Omental fat pad (tissue), 3 donors: ENCODE measurements at regions not wholly inside any gene's neighbourhood (a gene's known extent, or its start where the extent isn't known, plus 50 kb on each side); places are given as distances from the start of the nearest gene placed in this dataset.

Source experiments
- ATAC-seq: fragments of 150-250 bp; one replicate; pipeline ENCODE4 v1.9.1; 2016; ENCODE audit warnings: mild to moderate bottlenecking, moderate library complexity; ENCODE audit not compliant: low FRiP score
- DNase-seq: peaks from one replicate; pipeline ENCODE4 v3.0.0-alpha.2; 2019; ENCODE audit warnings: low spot score
- TF ChIP-seq, protein P1 (sequence below), 3 donors: fragments of 450-650 bp; IDR thresholded peaks; one replicate each; pipeline ENCODE4 v1.5.1; 2016 to 2017; ENCODE audit warnings: antibody characterized with exemption in 3 of 3, mild to moderate bottlenecking in 3 of 3, moderate library complexity in 2 of 3

DNA sequence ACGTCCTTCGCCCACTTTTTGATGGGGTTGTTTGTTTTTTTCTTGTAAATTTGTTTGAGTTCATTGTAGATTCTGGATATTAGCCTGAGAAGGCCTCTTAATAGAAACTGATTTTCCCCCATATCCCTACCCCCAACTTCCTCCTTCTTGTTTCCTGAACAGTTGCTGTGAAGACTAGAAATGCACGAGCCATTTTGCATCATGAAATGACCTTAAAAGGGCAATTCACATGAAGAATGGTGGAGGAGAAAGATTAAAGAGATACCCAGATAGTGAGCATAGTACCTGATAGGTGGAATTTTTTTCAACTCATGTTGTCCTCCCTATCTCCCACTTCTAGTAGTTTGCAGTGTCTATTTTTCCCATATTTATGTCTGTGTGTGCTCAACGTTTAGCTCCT, 55.2 kb upstream of the KCNH8 start:
- TF ChIP-seq, protein P1, sequence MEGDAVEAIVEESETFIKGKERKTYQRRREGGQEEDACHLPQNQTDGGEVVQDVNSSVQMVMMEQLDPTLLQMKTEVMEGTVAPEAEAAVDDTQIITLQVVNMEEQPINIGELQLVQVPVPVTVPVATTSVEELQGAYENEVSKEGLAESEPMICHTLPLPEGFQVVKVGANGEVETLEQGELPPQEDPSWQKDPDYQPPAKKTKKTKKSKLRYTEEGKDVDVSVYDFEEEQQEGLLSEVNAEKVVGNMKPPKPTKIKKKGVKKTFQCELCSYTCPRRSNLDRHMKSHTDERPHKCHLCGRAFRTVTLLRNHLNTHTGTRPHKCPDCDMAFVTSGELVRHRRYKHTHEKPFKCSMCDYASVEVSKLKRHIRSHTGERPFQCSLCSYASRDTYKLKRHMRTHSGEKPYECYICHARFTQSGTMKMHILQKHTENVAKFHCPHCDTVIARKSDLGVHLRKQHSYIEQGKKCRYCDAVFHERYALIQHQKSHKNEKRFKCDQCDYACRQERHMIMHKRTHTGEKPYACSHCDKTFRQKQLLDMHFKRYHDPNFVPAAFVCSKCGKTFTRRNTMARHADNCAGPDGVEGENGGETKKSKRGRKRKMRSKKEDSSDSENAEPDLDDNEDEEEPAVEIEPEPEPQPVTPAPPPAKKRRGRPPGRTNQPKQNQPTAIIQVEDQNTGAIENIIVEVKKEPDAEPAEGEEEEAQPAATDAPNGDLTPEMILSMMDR (IDR thresholded peaks at IDR 0.05): no peak
- no peak for ATAC-seq
- DNase-seq: no peak

DNA sequence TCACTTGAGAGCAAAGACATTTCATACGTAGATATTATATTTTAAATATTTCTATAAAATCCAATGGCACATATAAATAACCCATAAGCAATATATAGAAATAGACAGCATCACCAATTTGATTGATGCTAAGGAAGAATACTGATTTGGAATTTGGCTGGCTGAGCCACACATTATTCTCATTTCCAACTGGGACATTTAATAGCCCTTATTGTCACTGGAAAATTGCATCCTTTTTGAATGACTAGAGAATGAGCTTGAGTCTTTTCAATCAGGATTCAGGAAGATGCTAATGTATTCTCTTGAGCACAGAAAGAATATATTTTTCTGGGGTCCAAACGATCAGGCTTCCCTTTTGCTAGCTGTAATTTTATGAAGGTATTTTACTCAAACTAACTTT, 70.9 kb upstream of the KCNH8 start:
- TF ChIP-seq, protein P1 (IDR thresholded peaks at IDR 0.05): no peak
- ATAC-seq (no peak), DNase-seq (no peak)

- ATAC-seq (no peak), DNase-seq (no peak)
- TF ChIP-seq, protein P1 (IDR thresholded peaks at IDR 0.05): no peak
Measured at GRCh38 chr3:19075037-19075436, 73.3 kb upstream of the KCNH8 start.

GRCh38 chr3:19074257-19074900, 73.9 kb upstream of the KCNH8 start:
- DNase-seq (no peak), ATAC-seq (no peak)
- TF ChIP-seq, protein P1 (IDR thresholded peaks at IDR 0.05): no peak

DNA sequence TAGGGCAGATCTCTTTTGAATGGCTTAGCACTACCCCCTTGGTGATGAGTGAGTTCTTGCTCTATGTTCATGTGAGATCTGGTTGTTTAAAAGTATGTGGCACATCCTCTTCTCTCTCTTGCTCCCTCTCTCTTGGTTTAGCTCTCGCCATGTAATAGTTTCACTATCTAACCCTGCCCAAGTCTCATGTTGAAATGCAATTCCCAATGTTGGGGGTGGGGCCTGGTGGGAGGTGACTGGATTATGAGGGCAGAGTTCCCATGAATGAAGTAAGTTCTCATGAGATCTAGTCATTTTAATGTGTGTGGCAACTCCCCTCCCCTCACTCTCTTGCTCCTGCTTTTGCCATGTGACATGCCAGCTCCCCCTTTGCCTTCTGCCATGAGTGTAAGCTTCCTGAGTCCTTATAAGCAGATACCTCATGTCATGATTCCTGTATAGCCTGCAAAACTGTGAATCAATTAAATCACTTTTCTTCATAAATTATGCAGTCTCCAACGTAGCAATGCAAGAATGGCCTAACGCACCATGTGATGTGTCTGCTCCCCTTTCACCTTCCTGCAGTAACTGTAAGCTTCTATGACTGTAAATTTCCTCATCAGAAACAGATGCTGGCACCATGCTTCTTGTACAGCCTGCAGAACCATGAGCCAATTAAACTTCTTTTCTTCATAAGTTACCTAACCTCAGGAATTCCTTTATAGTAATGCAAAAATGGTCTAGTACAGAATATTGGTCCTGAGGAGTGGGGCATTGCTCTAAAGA, 74.8 kb upstream of the KCNH8 start:
- DNase-seq: no peak
- TF ChIP-seq, protein P1 (IDR thresholded peaks at IDR 0.05): no peak
- ATAC-seq: no peak

GRCh38 chr3:19070325-19070724, 78.0 kb upstream of the KCNH8 start:
- ATAC-seq (no peak), DNase-seq (no peak)
- TF ChIP-seq, protein P1 (IDR thresholded peaks at IDR 0.05): no peak

DNA sequence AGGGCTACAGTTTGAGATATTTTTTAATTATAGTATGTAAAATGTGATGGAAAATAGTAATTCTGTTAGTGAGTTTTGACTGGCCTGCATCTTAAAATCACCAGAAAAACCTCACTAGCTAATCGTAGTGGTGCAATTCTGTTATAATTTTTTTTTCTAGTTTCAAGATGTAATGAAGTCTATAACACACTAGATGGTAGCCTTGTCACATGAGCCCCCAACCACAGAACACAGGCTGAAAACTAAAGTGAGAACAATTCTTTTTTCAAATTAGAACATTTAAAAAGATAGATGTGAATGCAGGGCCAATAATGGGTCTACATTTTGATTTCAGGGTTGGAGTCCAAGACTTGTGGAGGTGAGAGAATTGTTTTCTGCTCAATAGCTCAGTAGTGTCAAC, 83.3 kb upstream of the KCNH8 start:
- DNase-seq (no peak), ATAC-seq (no peak)
- TF ChIP-seq, protein P1 (IDR thresholded peaks at IDR 0.05): no peak
